GM19023 (cell line): ENCODE measurements at regions not wholly inside any gene's neighbourhood (a gene's known extent, or its start where the extent isn't known, plus 50 kb on each side); places are given as distances from the start of the nearest gene placed in this dataset.
"Not testable (repeated sequence)": the region's sequence is repeated elsewhere in the genome, so short reads cannot be mapped to it uniquely, and the experiment has no call there.

Source experiments
- ATAC-seq: cut with Tn5 transposase; IDR thresholded peaks from one replicate; pipeline ENCODE4 v1.9.1; 2021; ENCODE audit warnings: mild to moderate bottlenecking, moderate library complexity; ENCODE audit not compliant: unreplicated experiment

DNA sequence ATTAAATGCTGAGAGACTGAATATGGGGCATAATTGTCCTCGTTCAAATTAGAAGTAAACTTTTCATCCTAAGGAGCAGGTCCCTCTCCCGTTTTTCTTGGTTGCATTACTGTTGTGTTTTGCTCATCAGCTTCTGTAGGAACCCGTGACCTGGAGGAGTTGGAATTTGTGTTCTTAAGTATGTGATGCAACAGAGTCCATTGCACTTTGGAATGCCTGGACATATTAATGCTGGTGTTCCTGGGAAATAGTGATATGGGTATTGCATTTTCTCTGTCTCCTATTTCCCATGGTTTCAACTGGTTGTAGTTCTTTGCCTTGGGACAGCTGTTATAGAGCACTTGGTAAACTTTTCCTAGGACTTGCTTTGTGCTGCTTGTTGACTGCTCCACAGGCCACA, 417.8 kb upstream of the LCORL start:
- no peak for ATAC-seq

DNA sequence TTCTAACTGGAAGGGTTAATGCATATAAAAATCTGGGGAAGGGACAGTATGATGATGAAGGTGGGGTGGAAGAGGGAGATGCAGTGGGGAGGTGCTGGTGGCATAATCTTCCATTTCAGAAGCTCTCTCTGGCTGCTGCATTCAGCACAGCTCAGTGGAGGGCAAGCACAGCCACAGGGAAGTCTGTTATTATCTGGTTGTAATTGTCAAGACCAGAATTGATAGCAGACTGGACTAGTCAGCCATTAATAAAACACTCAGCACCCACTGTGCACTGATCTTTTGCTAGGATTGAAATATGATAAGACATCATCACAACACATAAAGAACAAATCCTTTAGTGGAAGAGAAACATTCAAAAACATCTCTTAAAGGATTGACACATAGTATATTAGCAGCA, 414.2 kb upstream of the LCORL start:
- no peak for ATAC-seq

DNA sequence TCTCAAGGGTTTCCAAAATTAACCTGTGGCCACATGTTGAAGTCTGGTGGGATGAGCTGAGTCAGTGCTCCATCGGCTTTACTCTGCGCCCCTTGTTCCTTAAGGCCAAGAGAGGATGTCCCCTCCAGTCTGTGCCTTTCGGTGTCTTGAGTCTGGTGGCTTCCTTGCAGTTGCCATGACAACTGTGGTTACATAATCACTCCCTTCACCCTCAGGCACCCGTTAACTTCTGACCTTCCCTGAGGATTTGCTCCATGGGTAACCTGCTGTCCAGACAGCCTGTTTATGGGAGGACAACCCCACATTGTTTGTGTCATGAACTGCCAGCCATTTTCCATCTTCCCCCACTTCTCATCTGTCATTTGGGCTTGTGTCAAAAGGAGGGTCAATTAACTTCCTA, 401.1 kb upstream of the LCORL start:
- ATAC-seq: no peak

DNA sequence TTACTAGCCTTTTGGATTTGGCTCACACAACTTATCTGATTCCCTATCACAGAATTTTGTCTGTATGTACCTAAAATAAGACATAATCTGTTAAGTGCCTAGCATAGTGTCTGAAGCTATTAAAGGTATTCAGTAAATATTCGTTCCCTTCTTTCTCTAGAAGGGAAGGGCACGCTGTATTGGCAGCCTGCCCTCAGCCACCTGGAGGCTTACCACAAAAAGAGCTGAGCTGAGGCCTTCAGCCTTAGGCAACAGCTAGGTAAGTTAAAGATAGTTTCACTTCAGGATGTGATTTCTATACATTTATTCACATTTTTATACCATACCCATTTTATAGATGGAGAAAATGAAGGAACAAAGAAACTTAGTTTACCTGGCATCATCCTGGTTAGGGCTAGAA, 400.0 kb upstream of the LCORL start:
- ATAC-seq: no peak

DNA sequence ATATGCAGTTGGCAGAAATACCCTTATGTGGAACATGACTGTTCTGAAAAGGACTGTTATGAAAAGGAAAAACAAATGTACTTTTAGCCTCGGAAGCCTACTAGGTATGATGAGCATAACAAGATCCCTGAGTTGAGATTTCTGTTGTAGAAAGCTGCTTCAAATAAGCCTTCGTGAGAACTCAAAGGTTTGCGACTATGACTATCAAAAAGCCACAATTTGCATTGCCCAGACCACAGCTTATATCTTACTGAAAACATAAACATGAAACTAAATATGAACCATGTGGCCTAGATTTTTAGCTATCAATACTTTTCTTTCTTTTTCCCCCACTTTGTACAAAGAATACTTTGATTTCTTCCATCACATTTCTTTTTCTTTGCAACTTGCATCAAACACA, 398.2 kb upstream of the LCORL start:
- ATAC-seq: peak; percentile 74

DNA sequence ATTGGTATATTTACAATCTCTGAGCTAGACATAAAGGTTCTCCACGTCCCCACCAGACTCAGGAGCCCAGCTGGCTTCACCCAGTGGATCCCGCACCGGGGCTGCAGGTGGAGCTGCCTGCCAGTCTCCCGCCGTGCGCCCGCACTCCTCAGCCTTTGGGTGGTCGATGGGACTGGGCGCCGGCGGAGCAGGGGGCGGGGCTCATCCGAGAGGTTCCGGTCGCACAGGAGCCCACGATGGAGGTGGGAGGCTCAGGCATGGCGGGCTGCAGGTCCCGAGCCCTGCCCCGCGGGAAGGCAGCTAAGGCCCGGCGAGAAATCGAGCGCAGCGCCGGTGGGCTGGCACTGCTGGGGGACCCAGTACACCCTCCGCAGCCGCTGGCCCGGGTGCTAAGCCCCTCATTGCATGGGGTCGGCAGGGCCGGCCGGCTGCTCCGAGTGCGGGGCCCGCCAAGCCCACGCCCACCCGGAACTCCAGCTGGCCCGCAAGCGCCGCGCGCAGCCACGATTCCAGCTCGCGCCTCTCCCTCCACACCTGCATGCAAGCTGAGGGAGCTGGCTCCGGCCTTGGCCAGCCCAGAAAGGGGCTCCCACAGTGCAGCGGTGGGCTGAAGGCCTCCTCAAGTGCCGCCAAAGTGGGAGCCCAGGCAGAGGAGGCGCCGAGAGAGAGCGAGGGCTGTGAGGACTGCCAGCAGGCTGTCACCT, 396.8 kb upstream of the LCORL start:
- ATAC-seq: not testable (repeated sequence)

DNA sequence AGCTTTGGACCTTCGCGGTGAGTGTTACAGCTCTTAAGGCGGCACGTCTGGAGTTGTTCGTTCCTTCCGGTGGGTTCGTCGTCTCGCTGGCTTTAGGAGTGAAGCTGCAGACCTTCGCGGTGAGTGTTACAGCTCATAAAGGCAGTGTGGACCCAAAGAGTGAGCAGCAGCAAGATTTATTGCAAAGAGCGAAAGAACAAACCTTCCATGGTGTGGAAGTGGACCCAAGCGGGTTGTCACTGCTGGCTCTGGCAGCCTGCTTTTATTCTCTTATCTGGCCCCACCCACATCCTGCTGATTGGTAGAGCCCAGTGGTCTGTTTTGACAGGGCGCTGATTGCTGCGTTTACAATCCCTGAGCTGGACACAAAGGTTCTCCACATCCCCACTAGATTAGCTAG, 396.1 kb upstream of the LCORL start:
- not testable (repeated sequence) for ATAC-seq

DNA sequence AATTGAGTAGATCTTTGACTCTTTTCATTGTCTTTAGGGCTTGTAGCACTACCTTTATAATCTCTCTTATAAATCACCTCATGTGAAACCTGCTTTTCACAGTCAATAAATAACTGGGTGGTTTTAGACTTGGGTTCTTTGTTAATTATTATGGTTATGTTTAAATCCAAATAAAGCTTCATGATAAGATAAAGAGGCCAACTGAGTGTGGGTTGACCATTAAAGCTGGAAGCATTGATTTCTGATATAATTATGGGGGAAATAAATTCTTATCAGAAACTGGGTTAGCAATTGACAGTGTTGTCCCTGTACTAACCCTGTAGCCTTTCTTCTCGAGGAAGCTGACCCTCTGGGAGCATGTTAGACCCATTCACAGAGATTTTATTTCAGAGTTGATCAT, 384.7 kb upstream of the LCORL start:
- no peak for ATAC-seq

DNA sequence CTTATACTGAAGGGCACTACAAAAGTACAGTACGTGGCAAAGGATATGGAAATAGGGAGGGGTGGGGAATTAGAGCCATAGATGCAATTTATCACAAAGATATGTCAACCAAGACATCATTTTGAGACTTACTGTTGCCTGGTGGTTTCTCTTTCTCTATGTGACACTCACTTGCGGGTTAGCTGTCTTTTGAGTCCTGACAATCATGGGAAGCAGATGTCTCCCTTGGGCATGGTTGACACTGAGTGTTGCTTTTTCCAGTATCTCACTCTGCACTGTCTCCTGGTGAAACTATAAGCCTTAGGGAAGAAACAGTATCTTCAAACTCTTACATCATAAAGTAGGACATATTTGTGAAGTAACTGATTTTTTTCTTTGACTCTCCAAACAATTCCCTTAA, 383.5 kb upstream of the LCORL start:
- no peak for ATAC-seq

DNA sequence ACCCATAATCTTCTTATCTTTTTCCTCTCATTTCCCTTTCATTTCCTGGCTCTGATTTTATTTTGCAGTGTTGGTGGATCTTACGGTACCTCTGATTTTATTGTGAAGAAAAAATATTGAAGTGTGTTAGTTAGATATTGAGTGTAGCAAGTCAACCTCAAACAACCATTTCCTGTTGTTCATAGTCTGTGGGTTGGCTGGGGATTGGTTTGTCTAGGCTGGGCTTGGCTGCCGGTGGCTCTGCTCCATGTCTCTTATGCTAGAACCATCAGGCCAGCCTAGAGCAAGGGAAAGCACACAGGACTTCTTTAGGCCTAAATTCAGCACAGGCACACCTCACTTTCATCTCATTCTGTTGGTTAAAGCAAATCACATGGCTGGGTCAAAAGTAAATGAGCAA, 383.1 kb upstream of the LCORL start:
- ATAC-seq: no peak

DNA sequence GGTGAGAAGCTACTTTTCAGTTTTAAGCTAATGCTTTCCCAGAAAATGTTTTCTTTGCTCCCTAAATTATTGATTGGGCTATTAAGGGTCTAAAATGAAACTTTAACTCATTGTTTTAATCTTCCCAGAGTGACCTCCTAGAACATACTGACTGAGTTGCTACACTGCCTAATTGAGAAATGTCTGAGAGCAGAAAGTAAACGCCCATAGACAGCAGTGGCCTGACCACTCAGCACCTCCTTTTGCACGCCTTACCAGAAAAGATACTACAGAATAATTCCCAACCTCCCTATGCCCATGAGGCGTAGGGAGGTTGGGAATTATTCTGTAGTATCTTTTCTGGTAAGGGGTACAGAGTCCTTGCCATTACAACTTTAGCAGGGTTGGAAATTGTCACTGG, 381.8 kb upstream of the LCORL start:
- ATAC-seq: no peak

DNA sequence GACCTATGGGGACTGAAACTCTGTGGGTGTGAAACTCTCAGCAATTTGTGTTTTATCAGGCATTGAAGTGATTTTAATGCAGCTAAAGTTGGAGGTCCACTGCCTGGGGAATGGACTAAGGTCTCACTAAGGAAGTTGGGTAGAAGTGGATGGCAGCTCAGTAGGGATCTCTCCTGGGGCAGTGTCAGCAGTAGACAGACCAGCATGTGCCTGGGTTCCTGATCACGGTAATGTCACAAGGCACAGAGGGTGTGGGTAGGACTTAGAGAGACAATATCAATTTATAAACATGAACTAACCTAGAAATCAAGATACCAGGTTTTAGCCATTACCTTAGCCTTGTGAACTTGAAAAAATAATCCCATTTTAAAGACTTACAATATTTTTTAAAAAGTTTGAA, 380.3 kb upstream of the LCORL start:
- ATAC-seq: no peak

DNA sequence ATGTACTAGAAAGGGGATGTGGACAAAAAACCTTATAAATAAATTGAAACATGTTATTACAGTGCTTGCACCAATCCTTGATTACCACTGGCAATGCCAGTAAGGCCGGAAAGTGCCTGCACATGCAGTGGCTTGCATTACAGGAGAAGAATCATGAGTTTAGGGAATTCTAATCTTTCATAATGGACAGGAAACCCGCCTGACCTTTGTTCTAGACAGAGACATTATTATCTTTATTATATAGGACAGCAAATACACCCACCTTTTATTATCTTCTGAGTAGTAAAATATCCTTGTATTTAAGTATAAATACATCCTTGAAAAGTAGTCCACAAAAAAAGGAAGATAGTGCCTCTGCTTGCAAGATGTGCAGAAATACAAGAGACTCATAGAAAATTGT, 379.9 kb upstream of the LCORL start:
- no peak for ATAC-seq

DNA sequence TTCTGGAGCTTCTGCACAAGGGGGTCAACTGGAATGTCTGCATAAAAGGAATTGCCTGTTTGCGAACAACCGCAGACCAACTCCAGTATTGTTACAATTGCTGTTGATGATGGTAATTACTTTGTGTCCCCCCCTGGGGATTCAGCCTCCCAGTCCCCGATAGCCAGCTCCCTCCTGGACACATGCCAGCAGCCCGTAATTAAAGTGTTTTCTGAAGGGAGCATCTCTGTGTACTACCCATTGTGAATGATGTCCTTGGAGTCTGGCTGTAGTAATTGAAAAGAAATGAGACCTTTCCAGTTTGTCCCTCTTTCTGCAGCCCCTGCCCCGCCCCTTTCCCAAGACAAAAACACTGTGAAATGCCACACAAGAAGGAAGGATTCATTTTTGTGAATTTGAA, 377.1 kb upstream of the LCORL start:
- ATAC-seq: no peak

DNA sequence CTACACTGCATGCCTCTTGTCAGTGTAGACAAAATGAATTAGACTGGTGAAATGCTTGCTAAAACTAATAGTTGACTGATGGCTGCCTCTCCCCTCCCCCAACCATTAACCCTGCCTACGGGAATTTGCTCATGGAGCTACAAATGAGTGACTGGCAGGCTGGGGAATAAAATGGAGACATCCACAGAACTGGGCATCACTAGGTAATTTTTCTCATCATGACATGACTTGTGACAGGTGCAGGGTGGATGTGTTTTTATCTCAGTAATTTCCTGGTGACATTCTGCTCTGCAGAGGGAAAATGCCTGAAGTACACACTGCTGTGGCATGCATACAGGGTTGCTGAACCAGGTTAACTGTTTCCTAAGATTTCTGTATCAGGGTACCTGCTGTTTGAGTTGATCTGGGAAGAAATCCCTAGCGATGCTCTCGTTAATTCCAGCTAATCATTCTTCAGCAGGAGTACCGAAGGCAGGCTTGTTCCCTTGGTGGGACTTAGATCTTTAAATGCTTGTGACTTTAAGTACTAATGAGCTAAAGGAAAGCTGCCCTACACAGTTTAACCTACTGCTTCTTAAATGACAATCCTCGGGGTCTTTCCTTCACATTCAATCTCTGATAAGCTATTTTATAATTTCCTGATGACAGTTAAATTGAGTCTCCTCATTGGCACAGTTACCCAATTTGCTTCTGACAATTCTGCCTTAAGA, 376.3 kb upstream of the LCORL start:
- no peak for ATAC-seq

DNA sequence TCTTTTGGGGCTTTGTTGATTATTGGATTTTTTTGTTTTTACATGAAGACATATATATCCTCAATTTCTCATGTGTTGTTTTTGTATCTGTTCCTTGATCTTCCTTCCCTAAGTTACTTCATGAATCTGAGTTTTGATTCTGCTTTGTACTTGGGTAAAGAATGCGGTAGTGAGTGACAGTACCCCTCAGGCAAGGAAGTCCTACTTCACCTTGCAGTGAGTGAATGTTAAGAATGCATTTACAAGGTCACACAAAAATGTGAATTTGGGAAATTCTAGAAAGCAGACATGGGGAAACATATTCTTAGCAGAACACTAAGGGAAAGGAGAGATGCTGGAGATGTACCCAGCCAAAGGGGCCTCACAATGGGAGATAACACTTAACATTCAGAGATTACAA, 373.1 kb upstream of the LCORL start:
- ATAC-seq: no peak

DNA sequence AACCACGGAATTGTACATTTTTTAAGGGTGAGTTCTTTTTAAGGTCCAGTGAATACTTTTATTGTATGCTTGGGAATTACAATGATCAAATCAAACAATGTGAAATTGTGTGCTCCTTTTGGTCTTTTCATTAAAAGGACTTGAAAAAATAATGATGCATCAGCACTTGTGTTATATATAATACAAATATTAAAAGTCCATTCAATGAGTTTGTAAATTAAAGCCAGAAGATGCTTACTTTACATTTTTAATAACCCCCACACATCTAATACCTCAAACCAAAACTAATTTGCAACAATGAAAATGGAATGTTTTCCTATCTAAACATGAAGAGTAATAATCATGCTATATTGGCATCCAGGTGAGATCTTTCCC, 369.8 kb upstream of the LCORL start:
- ATAC-seq: no peak

DNA sequence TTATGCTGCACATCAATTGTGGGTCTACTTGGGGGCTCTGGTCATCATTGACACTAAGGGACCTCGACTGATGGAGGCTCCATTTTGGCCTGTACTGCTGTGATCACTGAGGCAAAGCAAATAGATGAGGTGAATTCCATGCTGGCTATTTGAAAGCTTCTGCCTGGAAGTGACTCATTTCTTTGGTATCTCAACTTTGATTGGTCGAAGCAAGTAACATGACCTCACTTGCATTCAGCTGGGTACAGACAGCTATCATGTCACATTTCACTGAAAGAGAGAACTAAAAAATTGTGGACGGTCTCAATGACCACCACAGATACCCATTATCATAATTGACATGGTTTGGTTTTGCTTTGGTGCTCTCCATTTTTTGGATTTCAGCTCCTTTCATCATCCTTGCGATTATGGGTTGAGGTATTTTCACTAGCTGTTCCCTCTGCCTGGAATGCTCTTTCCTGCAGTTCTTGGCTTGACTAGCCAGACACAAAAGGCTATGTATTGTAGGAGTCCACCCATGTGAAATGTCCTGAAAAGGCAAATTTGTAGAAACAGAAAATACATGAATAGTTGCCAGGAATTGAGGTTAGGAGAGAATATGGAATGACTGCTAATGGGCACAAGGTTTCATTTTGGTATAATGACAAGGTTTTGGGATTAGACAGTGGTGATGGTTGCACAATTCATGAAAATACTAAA, 369.2 kb upstream of the LCORL start:
- no peak for ATAC-seq

DNA sequence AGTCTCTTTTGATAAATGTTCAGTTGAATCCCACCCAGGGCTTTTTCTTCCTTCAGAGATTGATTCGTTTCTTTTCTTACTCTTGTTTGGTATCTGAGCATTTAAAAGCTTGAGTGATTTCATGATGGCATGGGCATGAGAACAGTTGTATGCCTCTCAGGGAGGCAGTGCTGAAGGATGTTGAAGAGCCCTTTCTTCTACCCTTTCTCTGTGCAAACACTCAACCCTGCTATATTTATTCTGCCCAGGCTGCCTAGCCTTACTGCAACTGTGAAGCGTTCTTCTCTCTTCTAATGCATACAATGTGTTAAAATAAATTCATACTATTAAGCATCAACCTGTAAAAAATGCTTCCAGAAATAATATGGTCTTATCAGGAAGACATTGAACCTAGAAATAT, 367.6 kb upstream of the LCORL start:
- no peak for ATAC-seq

DNA sequence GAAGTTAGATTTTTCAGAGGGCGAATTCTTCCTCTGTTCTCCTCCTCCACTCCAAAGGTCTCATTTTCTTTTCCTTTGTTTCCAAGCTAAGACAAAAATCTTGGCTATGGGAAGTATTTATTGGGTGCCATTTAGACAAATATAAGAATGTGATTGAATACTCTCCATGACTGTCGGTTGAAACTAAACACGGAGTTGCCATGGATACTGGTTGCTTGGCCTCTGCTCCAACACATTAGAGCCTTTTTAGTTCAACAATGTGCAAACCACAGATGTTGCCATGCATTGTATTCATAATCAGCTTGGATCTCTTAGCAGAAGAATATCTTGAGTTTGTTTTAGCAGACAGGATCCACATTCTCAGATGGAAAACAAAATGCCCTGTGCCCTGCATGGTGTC, 366.5 kb upstream of the LCORL start:
- ATAC-seq: no peak

DNA sequence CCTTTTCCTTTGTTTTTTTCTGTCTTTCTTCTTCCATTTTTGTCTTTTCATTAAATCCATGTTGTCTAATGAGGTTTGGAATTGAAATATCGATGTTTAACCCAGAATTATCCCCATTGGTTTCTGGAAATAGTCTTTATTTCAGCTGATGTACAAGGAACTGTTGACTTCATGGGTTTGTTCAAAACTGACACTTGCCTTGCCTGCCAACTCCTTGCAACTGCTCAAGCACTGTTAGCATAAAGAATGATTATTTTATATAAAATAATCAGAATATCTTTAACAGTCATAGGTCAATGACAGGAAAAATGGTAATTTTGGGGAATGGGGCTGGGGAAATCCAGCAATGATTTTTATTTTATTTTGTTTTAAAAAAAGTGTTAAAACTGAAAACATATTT, 359.6 kb upstream of the LCORL start:
- ATAC-seq: no peak

DNA sequence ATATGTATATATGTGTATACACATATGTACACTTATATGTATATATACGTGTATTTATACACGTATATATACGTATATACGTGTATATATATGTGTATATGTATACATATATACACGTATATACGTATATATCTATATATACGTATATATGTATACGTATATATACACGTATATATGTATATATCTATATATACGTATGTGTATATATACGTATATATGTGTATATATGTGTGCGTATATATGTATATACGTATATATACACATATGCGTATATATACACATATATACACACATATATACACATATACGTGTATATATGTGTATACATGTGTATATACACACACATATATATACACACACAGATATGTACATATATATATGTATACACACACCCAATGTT, 348.0 kb upstream of the LCORL start:
- ATAC-seq: no peak
